ENCODE measurements at regions not wholly inside any gene's neighbourhood (a gene's known extent, or its start where the extent isn't known, plus 50 kb on each side); places are given as distances from the start of the nearest gene placed in this dataset.

- TF ChIP-seq POLR2AphosphoS5 (IDR thresholded peaks at IDR 0.05) = no peak
- TF ChIP-seq EP300 (IDR thresholded peaks at IDR 0.05) = no peak
- no peak for TF ChIP-seq POLR2A (IDR thresholded peaks at IDR 0.05)
- TF ChIP-seq CTCF (IDR thresholded peaks at IDR 0.05) = no peak
- no peaks in the 10 kb centered on the region for H3K4me1 ChIP-seq
- WGBS, 2 donors = 0 to 85% methylated on average over 1 of the region's 1 CpG
Measured at GRCh38 chr2:180443888-180444287, 436.8 kb upstream of the CWC22 start.

GRCh38 chr2:180442860-180443644, 436.0 kb upstream of the CWC22 start:
- Histone ChIP-seq H3K4me3 (no peak overlapping the region), H3K27ac (no peak overlapping the region), H3K27me3 (no peaks in the 10 kb centered on the region), H3K36me3 (no peaks in the 10 kb centered on the region), H3K4me1 (no peaks in the 10 kb centered on the region), H3K9me3 (no peaks in the 10 kb centered on the region)
- intact Hi-C loops (cut with DNase I) = no loop called here
- DNase-seq = no peak
- TF ChIP-seq POLR2AphosphoS5 (IDR thresholded peaks at IDR 0.05) (no peak), CTCF (IDR thresholded peaks at IDR 0.05) (no peak), EP300 (IDR thresholded peaks at IDR 0.05) (no peak), POLR2A (IDR thresholded peaks at IDR 0.05) (no peak)
- 92 to 94% methylated on average over 1 of the region's 1 CpG for WGBS, 2 donors

More at GRCh38 chr2:180443888-180444287, 436.8 kb upstream of the CWC22 start:
- DNase-seq = no peak
- intact Hi-C loops (cut with DNase I) = no loop called here
- Histone ChIP-seq H3K36me3 (no peaks in the 10 kb centered on the region), H3K4me3 (no peak overlapping the region), H3K27me3 (no peaks in the 10 kb centered on the region), H3K9me3 (no peaks in the 10 kb centered on the region), H3K27ac (no peak overlapping the region)

DNA sequence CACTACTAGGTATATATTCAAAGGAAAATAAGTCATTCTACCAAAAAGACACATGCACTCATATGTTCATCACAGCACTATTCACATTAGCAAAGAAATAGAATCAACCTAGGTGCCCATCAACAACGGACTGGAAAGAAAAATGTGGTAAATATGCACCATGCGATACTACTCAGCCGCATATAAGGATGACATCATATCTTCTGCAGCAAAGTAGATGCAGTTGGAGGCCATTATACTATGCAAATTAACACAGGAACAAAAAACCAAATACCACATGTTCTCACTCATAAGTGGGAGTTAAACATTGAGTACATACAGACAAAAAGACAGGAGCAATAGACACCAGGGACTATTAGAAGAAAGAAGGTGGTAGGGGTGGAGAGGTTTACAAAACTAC, 412.1 kb upstream of the CWC22 start:
- intact Hi-C loops (cut with DNase I) = no loop called here
- TF ChIP-seq CTCF (IDR thresholded peaks at IDR 0.05) = no peak
- TF ChIP-seq POLR2AphosphoS5 (IDR thresholded peaks at IDR 0.05) = no peak
- no peak for TF ChIP-seq POLR2A (IDR thresholded peaks at IDR 0.05)
- TF ChIP-seq EP300 (IDR thresholded peaks at IDR 0.05) = no peak
- WGBS, 2 donors = 95 to 96% methylated on average over 3 of the region's 3 CpGs
- Histone ChIP-seq H3K9me3 (no peaks in the 10 kb centered on the region), H3K36me3 (no peaks in the 10 kb centered on the region), H3K27me3 (no peaks in the 10 kb centered on the region), H3K4me3 (no peak overlapping the region), H3K27ac (no peak overlapping the region), H3K4me1 (no peaks in the 10 kb centered on the region)
- no peak for DNase-seq

GRCh38 chr2:180416627-180417026, 409.5 kb upstream of the CWC22 start:
- H3K27me3 ChIP-seq = no peaks in the 10 kb centered on the region
- no peaks in the 10 kb centered on the region for H3K36me3 ChIP-seq
- no peak for DNase-seq
- intact Hi-C loops (cut with DNase I) = no loop called here
- no peaks in the 10 kb centered on the region for H3K9me3 ChIP-seq
- peaks cover 0 to 13% (median 10%) of the 10 kb centered on the region in 4 donors for H3K4me1 ChIP-seq
- H3K4me3 ChIP-seq = no peak overlapping the region
- no peak overlapping the region for H3K27ac ChIP-seq
- 78 to 84% methylated on average over 6 of the region's 6 CpGs for WGBS, 2 donors
- TF ChIP-seq EP300 (IDR thresholded peaks at IDR 0.05) (no peak), CTCF (IDR thresholded peaks at IDR 0.05) (no peak)

GRCh38 chr2:180413336-180413735, 406.2 kb upstream of the CWC22 start:
- H3K4me3 ChIP-seq = no peak overlapping the region
- H3K27ac ChIP-seq = no peak overlapping the region
- TF ChIP-seq POLR2AphosphoS5 (IDR thresholded peaks at IDR 0.05) = no peak
- no peak for TF ChIP-seq POLR2A (IDR thresholded peaks at IDR 0.05)
- TF ChIP-seq EP300 (IDR thresholded peaks at IDR 0.05) = no peak
- no peak for TF ChIP-seq CTCF (IDR thresholded peaks at IDR 0.05)
- H3K9me3 ChIP-seq = no peaks in the 10 kb centered on the region
- no peak for DNase-seq
- WGBS, 2 donors = 17 to 93% methylated on average over 2 of the region's 2 CpGs
- intact Hi-C loops (cut with DNase I) = no loop called here
- H3K27me3 ChIP-seq = no peaks in the 10 kb centered on the region
- H3K36me3 ChIP-seq = no peaks in the 10 kb centered on the region
- peaks cover 0 to 18% (median 13%) of the 10 kb centered on the region in 4 donors for H3K4me1 ChIP-seq

All from sigmoid colon (tissue), 6 donors.